Astrocyte of the spinal cord (primary cell): ENCODE measurements at regions not wholly inside any gene's neighbourhood (a gene's known extent, or its start where the extent isn't known, plus 50 kb on each side); places are given as distances from the start of the nearest gene placed in this dataset.

Source experiments
- DNase-seq: peaks from one replicate; pipeline ENCODE4 v3.0.0; 2011; ENCODE audit warnings: low read depth, low spot score
- H3K4me3 ChIP-seq: 2 replicates; pipeline ENCODE4 v1.5.1; 2011; ENCODE audit warnings: low read depth, mild to moderate bottlenecking, low read length, moderate library complexity
- in situ Hi-C: cut with HindIII; loops from 2 replicates; pipeline ENCODE4 v1.10.0; 2017; ENCODE audit warnings: low sequenced_read_pairs
- TF ChIP-seq, protein P1 (sequence below): IDR thresholded peaks from 2 replicates; pipeline ENCODE4 v1.5.1; 2012; ENCODE audit warnings: low read depth, mild to moderate bottlenecking, low read length, inconsistent platforms

DNA sequence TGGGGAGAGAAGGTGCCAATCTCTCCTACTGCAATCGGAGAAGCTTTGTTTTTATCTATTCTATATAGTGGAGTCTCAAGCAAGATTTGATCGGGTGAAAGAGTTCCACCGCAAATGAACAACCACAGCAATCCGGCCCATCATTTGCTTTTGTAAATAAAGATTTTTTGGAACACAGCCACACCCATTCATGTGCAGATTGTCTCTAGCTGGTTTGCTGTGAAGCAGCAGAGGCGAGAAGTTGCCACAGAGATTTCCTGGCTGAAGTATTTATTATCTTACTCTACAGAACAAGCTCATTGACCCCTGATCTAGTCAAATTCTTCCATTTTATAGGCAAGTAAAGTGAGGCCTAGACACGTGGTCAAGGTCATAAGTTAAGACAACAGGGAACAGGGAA is 195.5 kb upstream of the TNRC6C start:
- DNase-seq: no peak
- TF ChIP-seq, protein P1, sequence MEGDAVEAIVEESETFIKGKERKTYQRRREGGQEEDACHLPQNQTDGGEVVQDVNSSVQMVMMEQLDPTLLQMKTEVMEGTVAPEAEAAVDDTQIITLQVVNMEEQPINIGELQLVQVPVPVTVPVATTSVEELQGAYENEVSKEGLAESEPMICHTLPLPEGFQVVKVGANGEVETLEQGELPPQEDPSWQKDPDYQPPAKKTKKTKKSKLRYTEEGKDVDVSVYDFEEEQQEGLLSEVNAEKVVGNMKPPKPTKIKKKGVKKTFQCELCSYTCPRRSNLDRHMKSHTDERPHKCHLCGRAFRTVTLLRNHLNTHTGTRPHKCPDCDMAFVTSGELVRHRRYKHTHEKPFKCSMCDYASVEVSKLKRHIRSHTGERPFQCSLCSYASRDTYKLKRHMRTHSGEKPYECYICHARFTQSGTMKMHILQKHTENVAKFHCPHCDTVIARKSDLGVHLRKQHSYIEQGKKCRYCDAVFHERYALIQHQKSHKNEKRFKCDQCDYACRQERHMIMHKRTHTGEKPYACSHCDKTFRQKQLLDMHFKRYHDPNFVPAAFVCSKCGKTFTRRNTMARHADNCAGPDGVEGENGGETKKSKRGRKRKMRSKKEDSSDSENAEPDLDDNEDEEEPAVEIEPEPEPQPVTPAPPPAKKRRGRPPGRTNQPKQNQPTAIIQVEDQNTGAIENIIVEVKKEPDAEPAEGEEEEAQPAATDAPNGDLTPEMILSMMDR: no peak
- H3K4me3 ChIP-seq: no peak overlapping the region
- in situ Hi-C loops: no loop called here

DNA sequence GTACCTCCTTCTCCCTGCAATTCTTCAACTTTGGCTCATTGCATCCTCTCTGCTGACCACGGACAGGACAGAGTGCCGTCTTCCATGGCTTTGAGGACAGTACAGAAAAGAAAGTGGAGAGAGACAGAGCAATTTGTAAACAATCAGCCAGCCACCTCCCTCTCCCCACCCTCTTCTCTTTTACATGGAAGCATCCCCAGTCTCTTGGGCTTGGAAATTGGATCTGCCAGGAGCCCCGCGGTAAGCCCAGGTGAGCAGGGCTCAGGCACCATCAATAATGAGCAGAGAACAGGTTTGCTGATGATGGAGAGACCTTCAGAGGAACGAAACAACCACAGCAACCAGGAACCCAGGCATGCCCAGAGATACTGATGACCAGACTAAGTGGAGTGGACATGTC is 194.9 kb upstream of the TNRC6C start:
- TF ChIP-seq, protein P1: no peak
- DNase-seq: no peak
- no peak overlapping the region for H3K4me3 ChIP-seq
- in situ Hi-C loops: no loop called here

DNA sequence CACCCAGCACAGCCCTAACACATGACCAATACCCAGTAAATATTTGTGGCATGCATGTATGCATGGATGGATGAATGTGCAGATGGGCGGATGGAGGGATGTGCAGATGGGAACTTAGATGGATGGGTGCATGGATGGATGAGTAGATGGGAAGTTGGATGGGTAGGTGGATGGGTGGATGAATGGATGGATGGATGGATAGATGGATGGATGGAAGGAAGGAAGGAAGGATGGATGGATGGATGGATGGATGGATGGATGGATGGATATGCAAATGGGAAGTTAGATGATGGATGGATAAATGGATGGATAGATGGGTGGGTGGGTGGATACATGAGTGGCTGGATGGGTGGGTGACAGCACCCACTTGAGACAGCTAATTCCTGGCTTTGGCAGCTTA is 193.2 kb upstream of the TNRC6C start:
- TF ChIP-seq, protein P1: no peak
- no peak overlapping the region for H3K4me3 ChIP-seq
- DNase-seq: no peak
- in situ Hi-C loops: no loop called here

DNA sequence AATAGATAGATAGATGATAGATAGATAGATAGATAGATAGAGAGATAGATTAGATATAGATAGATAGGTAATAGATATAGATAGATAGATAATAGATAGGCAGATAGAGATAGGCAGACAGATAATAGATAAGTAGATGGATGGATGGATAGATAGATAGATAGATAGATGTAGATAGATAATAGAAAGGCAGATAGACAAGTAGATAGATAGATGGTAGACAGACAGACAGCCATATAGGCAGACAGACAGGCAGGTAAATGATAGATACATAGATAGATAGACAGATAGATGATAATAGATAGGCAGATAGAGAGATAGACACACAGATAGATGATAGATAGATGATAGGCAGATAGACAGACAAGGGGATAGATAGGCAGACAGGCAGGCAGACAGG is 191.4 kb upstream of the TNRC6C start:
- TF ChIP-seq, protein P1: no peak
- no peak overlapping the region for H3K4me3 ChIP-seq
- no peak for DNase-seq
- in situ Hi-C loops: no loop called here

DNA sequence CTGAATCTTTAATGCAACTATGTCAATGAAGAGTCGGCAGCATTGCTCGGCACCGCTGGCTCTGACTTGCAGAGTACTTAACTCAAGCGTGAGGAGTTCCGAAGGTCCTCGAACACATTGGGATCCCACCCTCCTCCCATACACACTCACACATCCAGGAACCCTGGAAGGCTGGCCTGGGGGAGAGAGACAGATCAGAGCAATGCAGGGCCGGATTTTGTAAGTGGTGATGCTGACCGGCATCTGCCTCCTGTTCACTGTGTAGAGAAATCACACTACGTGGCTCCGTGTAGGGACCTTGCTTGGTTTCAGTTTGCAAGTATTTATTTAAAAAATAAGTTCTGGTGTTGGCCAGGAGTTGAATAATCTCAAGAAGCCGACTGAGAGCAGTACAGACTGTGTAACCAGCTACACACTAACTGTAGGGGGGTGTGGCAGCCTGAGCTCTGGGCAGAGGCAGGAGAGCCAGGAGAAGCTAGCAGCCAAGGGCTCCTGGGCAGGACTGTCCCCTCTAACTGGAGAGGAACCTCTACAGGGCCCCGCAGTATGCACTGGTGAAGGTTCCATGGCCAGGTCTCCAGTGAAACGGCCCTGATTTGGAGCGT is 190.2 kb upstream of the TNRC6C start:
- TF ChIP-seq, protein P1: no peak
- no peak overlapping the region for H3K4me3 ChIP-seq
- no peak for DNase-seq
- in situ Hi-C loops: no loop called here

DNA sequence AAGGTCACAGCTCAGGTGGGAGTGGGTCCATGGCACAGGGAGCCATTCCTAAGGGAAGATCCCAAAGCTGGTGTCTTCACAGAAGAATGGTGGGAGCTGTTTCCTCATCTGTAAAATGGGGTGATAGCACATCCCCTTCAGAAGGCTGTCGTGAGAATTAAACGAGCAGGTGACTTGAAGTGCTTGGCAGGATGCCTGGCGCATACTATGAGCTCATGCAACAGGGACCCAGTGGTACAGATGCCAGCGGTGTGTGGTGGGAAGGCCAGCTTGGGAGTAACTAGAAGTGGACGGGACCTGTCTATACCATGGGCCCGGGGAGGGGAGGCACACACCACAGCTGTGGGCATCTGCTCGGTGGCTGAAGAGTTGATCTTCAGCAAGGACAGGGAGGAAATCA is 189.3 kb upstream of the TNRC6C start:
- DNase-seq: peak; percentile 2
- in situ Hi-C loops: no loop called here
- H3K4me3 ChIP-seq: no peak overlapping the region
- TF ChIP-seq, protein P1: no peak

DNA sequence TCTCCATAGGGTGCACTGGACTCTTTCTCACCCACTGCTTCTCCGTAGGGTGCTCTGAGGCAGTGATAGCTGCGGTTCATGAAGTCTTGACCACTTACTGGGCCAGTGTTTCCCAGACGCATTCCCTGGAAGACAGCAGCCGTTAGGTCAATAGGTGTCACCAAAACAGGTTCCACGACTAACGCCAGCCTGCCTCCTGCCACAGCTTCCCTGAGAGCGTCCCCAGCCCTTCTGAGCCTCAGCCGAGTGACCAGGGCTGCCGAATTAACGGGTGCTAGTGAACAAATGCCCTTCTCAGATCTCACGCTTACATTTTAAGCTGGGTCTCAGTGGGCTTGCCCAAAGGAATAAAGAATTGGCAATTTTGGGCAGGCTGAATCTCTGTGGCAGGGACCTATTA is 188.7 kb upstream of the TNRC6C start:
- no peak overlapping the region for H3K4me3 ChIP-seq
- no peak for DNase-seq
- in situ Hi-C loops: no loop called here
- TF ChIP-seq, protein P1: no peak
